Loucy (cell line): ENCODE measurements at regions not wholly inside any gene's neighbourhood (a gene's known extent, or its start where the extent isn't known, plus 50 kb on each side); places are given as distances from the start of the nearest gene placed in this dataset.

Experiments
- H2AFZ ChIP-seq: fragments of 200-600 bp; sonication (generic); 2 replicates; pipeline ENCODE4 v1.6.0; 2016; ENCODE audit warnings: antibody characterized with exemption, mild to moderate bottlenecking, low read length, moderate library complexity
- H3F3A ChIP-seq: fragments of 200-600 bp; 2 replicates; pipeline ENCODE4 v1.6.0; 2016; ENCODE audit warnings: antibody characterized with exemption, low read depth, mild to moderate bottlenecking
- H3K27me3 ChIP-seq: fragments of 200-600 bp; sonication (generic); 2 replicates; pipeline ENCODE4 v1.6.1; 2014; ENCODE audit warnings: low read length, mild to moderate bottlenecking; ENCODE audit not compliant: insufficient read depth, poor library complexity, severe bottlenecking
- H3K36me3 ChIP-seq: fragments of 200-600 bp; sonication (generic); 2 replicates; pipeline ENCODE4 v1.6.1; 2016; ENCODE audit warnings: low read length; ENCODE audit not compliant: insufficient read depth
- H3K4me1 ChIP-seq: fragments of 200-600 bp; sonication (generic); 2 replicates; pipeline ENCODE4 v1.5.1; 2014; ENCODE audit warnings: low read length, mild to moderate bottlenecking; ENCODE audit not compliant: insufficient read depth, poor library complexity, severe bottlenecking
- H3K4me2 ChIP-seq: fragments of 200-600 bp; sonication (generic); 2 replicates; pipeline ENCODE4 v1.6.0; 2014; ENCODE audit warnings: antibody characterized with exemption, low read length, low read depth, mild to moderate bottlenecking; ENCODE audit not compliant: poor library complexity, severe bottlenecking
- H3K4me3 ChIP-seq: fragments of 200-600 bp; sonication (generic); 2 replicates; pipeline ENCODE4 v1.5.1; 2014; ENCODE audit warnings: low read length, mild to moderate bottlenecking, mixed read lengths; ENCODE audit not compliant: poor library complexity, severe bottlenecking
- H3K79me2 ChIP-seq: fragments of 200-600 bp; sonication (generic); 2 replicates; pipeline ENCODE4 v1.6.1; 2014; ENCODE audit warnings: low read length; ENCODE audit not compliant: insufficient read depth
- H3K9ac ChIP-seq: fragments of 200-600 bp; sonication (generic); 2 replicates; pipeline ENCODE4 v1.6.0; 2014; ENCODE audit warnings: mild to moderate bottlenecking, low read depth, low read length, moderate library complexity; ENCODE audit not compliant: poor library complexity, severe bottlenecking
- H3K9me2 ChIP-seq: fragments of 200-600 bp; sonication (generic); replicated peaks from 2 replicates; pipeline ENCODE4 v1.6.1; 2016; ENCODE audit warnings: low read depth, low read length, mixed read lengths
- H3K9me3 ChIP-seq: fragments of 200-600 bp; sonication (generic); 2 replicates; pipeline ENCODE4 v1.6.1; 2014; ENCODE audit warnings: mild to moderate bottlenecking, antibody characterized with exemption, low read length, low read depth; ENCODE audit not compliant: insufficient read depth
- H4K20me1 ChIP-seq: fragments of 200-600 bp; sonication (generic); 2 replicates; pipeline ENCODE4 v1.6.0; 2014; ENCODE audit warnings: antibody characterized with exemption, low read length, mild to moderate bottlenecking; ENCODE audit not compliant: insufficient read depth, poor library complexity, severe bottlenecking
- CTCF ChIP-seq: fragments of 200-600 bp; sonication (generic); conservative IDR thresholded peaks from 2 replicates; pipeline ENCODE4 v1.5.1; 2014; ENCODE audit warnings: mild to moderate bottlenecking, antibody characterized with exemption, low read length
- EZH2phosphoT487 ChIP-seq: fragments of 200-600 bp; IDR thresholded peaks from 2 replicates; pipeline ENCODE4 v1.6.1; 2018; ENCODE audit warnings: antibody characterized with exemption, mild to moderate bottlenecking, moderate library complexity, borderline replicate concordance

- Histone ChIP-seq H3K9me3 (no peaks in the 10 kb centered on the region; the same call in 1 of the 2 replicates), H3K4me3 (no peak overlapping the region), H3K27me3 (no peaks in the 10 kb centered on the region), H3K36me3 (no peaks in the 10 kb centered on the region), H3K79me2 (no peaks in the 10 kb centered on the region), H3K4me2 (no peak overlapping the region), H3K9me2 (no peaks in the 10 kb centered on the region), H3F3A (no peaks in the 10 kb centered on the region), H3K9ac (no peak overlapping the region), H2AFZ (no peak overlapping the region), H3K4me1 (no peaks in the 10 kb centered on the region), H4K20me1 (no peaks in the 10 kb centered on the region)
- TF ChIP-seq EZH2phosphoT487 (no peak), CTCF (no peak)
Observed at GRCh38 chr12:125381373-125381772, 316.1 kb downstream of the AACS start.

- no peak overlapping the region for H3K4me2 ChIP-seq
- H3K79me2 ChIP-seq = no peaks in the 10 kb centered on the region
- H3K9me3 ChIP-seq = no peaks in the 10 kb centered on the region; the same call in 1 of the 2 replicates
- TF ChIP-seq CTCF (no peak), EZH2phosphoT487 (no peak)
- no peak overlapping the region for H3K4me3 ChIP-seq
- no peaks in the 10 kb centered on the region for H3K36me3 ChIP-seq
- no peaks in the 10 kb centered on the region for H3K27me3 ChIP-seq
- no peaks in the 10 kb centered on the region for H3K4me1 ChIP-seq
- no peaks in the 10 kb centered on the region for H3F3A ChIP-seq
- H3K9ac ChIP-seq = no peak overlapping the region
- no peaks in the 10 kb centered on the region for H4K20me1 ChIP-seq
- H3K9me2 ChIP-seq = no peaks in the 10 kb centered on the region
- H2AFZ ChIP-seq = no peak overlapping the region
Observed at GRCh38 chr12:125382926-125383325, 317.7 kb downstream of the AACS start.

- Histone ChIP-seq H2AFZ (no peak overlapping the region), H3K9me2 (no peaks in the 10 kb centered on the region), H3K9ac (no peak overlapping the region), H3K36me3 (no peaks in the 10 kb centered on the region), H3K4me1 (no peaks in the 10 kb centered on the region), H3K9me3 (no peaks in the 10 kb centered on the region), H3K79me2 (no peaks in the 10 kb centered on the region), H3K27me3 (no peaks in the 10 kb centered on the region), H3K4me2 (no peak overlapping the region), H4K20me1 (no peaks in the 10 kb centered on the region), H3F3A (no peaks in the 10 kb centered on the region), H3K4me3 (no peak overlapping the region)
- TF ChIP-seq CTCF (no peak), EZH2phosphoT487 (no peak)
Observed at GRCh38 chr12:125386652-125387051, 321.4 kb downstream of the AACS start.
